Astrocyte of the spinal cord (primary cell): ENCODE measurements at regions not wholly inside any gene's neighbourhood (a gene's known extent, or its start where the extent isn't known, plus 50 kb on each side); places are given as distances from the start of the nearest gene placed in this dataset.

Experiments used
- DNase-seq: peaks from one replicate; pipeline ENCODE4 v3.0.0; 2011; ENCODE audit warnings: low read depth, low spot score
- H3K4me3 ChIP-seq: 2 replicates; pipeline ENCODE4 v1.5.1; 2011; ENCODE audit warnings: low read depth, mild to moderate bottlenecking, low read length, moderate library complexity
- CTCF ChIP-seq: IDR thresholded peaks from 2 replicates; pipeline ENCODE4 v1.5.1; 2012; ENCODE audit warnings: low read depth, mild to moderate bottlenecking, low read length, inconsistent platforms
- in situ Hi-C: cut with HindIII; loops from 2 replicates; pipeline ENCODE4 v1.10.0; 2017; ENCODE audit warnings: low sequenced_read_pairs

- TF ChIP-seq CTCF, result no peak
- H3K4me3 ChIP-seq, result no peak overlapping the region
- no peak for DNase-seq
- in situ Hi-C loops, result no loop called here
Measured at GRCh38 chr2:8571301-8571791, 110.5 kb upstream of the ID2 start.

GRCh38 chr2:8571792-8572499 lies 109.9 kb upstream of the ID2 start:
- H3K4me3 ChIP-seq, result no peak overlapping the region
- no peak for TF ChIP-seq CTCF
- in situ Hi-C loops, result no loop called here
- DNase-seq, result no peak

GRCh38 chr2:8572712-8573233 lies 109.1 kb upstream of the ID2 start:
- no peak for TF ChIP-seq CTCF
- DNase-seq, result no peak
- H3K4me3 ChIP-seq, result no peak overlapping the region
- in situ Hi-C loops, result no loop called here

DNA sequence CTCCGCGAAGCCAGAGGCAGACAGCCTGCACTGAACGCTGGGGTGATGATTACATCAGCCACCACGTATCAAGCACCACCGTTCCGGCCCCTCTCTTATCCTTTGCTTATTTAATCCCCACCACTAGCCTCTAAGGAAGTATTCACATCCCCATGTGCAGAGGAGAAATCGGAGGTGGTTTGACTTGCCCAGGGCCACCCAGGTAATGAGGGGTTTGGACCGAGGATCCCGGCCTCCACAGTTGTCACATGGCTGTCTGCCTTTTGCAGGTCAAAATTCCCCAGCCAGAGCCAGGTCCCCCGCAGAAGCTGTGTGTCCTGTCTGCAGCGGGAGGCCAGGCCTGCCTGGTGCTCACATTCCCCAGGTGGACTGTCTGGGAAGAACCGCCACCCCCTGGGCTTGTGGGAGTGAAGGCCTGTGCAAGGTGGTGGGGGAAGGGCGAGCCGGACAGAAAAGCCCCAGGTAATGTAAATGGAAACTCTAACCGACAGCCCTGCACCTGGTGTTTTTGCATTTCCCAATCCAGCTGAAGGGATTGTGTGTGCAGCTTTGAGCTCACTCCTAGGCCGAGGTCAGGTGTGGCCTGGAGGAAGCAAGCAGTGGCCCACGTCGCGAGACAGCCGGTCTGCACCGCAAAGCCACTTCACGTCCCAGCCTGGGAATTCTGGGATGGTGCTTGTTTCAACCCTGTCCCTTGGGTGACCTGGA lies 108.5 kb upstream of the ID2 start:
- H3K4me3 ChIP-seq, result no peak overlapping the region
- no peak for TF ChIP-seq CTCF
- in situ Hi-C loops, result no loop called here
- no peak for DNase-seq

DNA sequence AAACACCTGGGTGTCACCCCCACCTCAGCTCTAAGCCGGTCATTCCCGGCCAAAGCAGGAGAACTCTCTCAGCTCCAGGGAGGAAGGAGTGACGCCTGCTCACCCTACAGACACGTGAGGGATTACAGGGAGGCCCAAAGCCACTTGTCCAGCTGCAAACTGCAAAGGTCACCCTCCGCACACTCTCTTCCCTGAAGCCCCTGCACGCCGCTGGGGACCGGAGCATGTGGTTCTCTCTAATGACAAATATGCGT lies 108.0 kb upstream of the ID2 start:
- in situ Hi-C loops, result no loop called here

More for the DNA sequence above, 108.0 kb upstream of the ID2 start:
- DNase-seq, result no peak
- TF ChIP-seq CTCF, result no peak
- H3K4me3 ChIP-seq, result no peak overlapping the region
